ENCODE measurements at regions not wholly inside any gene's neighbourhood (a gene's known extent, or its start where the extent isn't known, plus 50 kb on each side); places are given as distances from the start of the nearest gene placed in this dataset.

GRCh38 chr20:40459299-40459698 lies 229.7 kb downstream of the MAFB start:
- no peaks in the 10 kb centered on the region for H3F3A ChIP-seq (ENCODE audit: low read length, unreplicated experiment)
- intact Hi-C loops (cut with micrococcal nuclease) = no loop called here
- 0 out of 2 replicates have a peak, but pooled peaks cover 3% of the 10 kb centered on the region for H3K9me3 ChIP-seq (ENCODE audit: low read length)
- ChIA-PET CTCF (no interaction called here), POLR2A (ENCODE audit: unreplicated experiment) (no interaction called here)
- no peaks in the 10 kb centered on the region for H3K79me2 ChIP-seq (ENCODE audit: low read length)
- H2AFZ ChIP-seq (ENCODE audit: low read length) = no peak overlapping the region
- no peak overlapping the region for H3K9ac ChIP-seq (ENCODE audit: low read length)
- no peak for DNase-seq
- no peak overlapping the region for H3K27ac ChIP-seq (ENCODE audit: low read length)
- no peak overlapping the region for H3K4me3 ChIP-seq (ENCODE audit: low read length)
- TF ChIP-seq EZH2 (IDR thresholded peaks at IDR 0.05; ENCODE audit: low read length, unreplicated experiment) (no peak), CTCF (conservative IDR thresholded peaks at IDR 0.05; ENCODE audit: low read depth, low read length) (no peak), EZH2phosphoT487 (IDR thresholded peaks at IDR 0.05; ENCODE audit: borderline replicate concordance, low read length) (no peak)
- H3K36me3 ChIP-seq (ENCODE audit: low read depth, low read length) = no peaks in the 10 kb centered on the region
- no peak overlapping the region for H3K4me2 ChIP-seq (ENCODE audit: low read length)
- no peaks in the 10 kb centered on the region for H3K4me1 ChIP-seq (ENCODE audit: insufficient read depth, low read length)
- H3K9me2 ChIP-seq (replicated peaks; ENCODE audit: low read length) = no peaks in the 10 kb centered on the region
- H3K27me3 ChIP-seq (ENCODE audit: low read length) = no peaks in the 10 kb centered on the region
- no peaks in the 10 kb centered on the region for H4K20me1 ChIP-seq (ENCODE audit: low read length)
- no peak for ATAC-seq
- BruUV-seq (replicated peaks) = no TSS peak

DNA sequence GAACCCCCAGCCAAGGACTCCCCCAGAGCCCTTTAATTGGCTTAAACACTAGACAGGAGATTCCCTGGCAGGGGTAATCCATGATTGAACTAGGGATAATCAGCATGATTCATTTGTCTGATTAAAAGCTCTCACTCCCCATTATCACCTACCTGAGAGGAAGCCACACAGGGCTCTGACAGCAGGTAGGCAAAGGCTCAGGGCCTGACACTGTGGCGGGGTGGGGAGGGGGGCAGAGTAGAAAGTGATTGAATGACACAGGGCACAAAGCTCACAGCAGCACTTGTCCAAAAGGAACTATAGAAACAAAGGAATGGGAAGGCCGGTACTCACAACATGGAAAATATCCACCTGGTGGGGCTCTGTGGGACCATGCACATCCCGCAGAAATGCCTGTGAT lies 231.6 kb downstream of the MAFB start:
- no peaks in the 10 kb centered on the region for H3K9me3 ChIP-seq (ENCODE audit: low read length)
- TF ChIP-seq EZH2 (IDR thresholded peaks at IDR 0.05; ENCODE audit: low read length, unreplicated experiment) (no peak), EZH2phosphoT487 (IDR thresholded peaks at IDR 0.05; ENCODE audit: borderline replicate concordance, low read length) (no peak), CTCF (conservative IDR thresholded peaks at IDR 0.05; ENCODE audit: low read depth, low read length) (no peak)
- no peaks in the 10 kb centered on the region for H3K4me1 ChIP-seq (ENCODE audit: insufficient read depth, low read length)
- no peaks in the 10 kb centered on the region for H3K27me3 ChIP-seq (ENCODE audit: low read length)
- H2AFZ ChIP-seq (ENCODE audit: low read length) = no peak overlapping the region
- H4K20me1 ChIP-seq (ENCODE audit: low read length) = no peaks in the 10 kb centered on the region
- POLR2A ChIA-PET (ENCODE audit: unreplicated experiment) = no interaction called here
- H3K79me2 ChIP-seq (ENCODE audit: low read length) = no peaks in the 10 kb centered on the region
- BruUV-seq (replicated peaks) = no TSS peak
- DNase-seq (no peak), ATAC-seq (no peak)
- H3K9me2 ChIP-seq (replicated peaks; ENCODE audit: low read length) = no peaks in the 10 kb centered on the region
- no peak overlapping the region for H3K4me2 ChIP-seq (ENCODE audit: low read length)
- intact Hi-C loops (cut with micrococcal nuclease) = no loop called here
- no peak overlapping the region for H3K4me3 ChIP-seq (ENCODE audit: low read length)
- no peaks in the 10 kb centered on the region for H3K36me3 ChIP-seq (ENCODE audit: low read depth, low read length)
- CTCF ChIA-PET = no interaction called here
- no peaks in the 10 kb centered on the region for H3F3A ChIP-seq (ENCODE audit: low read length, unreplicated experiment)
- H3K27ac ChIP-seq (ENCODE audit: low read length) = no peak overlapping the region
- H3K9ac ChIP-seq (ENCODE audit: low read length) = no peak overlapping the region

- no peaks in the 10 kb centered on the region for H3K27me3 ChIP-seq (ENCODE audit: low read length)
- no peaks in the 10 kb centered on the region for H3K79me2 ChIP-seq (ENCODE audit: low read length)
- DNase-seq (no peak), ATAC-seq (no peak)
- no peak overlapping the region for H2AFZ ChIP-seq (ENCODE audit: low read length)
- H3F3A ChIP-seq (ENCODE audit: low read length, unreplicated experiment) = no peaks in the 10 kb centered on the region
- no peak for TF ChIP-seq EZH2phosphoT487 (IDR thresholded peaks at IDR 0.05; ENCODE audit: borderline replicate concordance, low read length)
- intact Hi-C loops (cut with micrococcal nuclease) = no loop called here
- H3K4me3 ChIP-seq (ENCODE audit: low read length) = no peak overlapping the region
- no peak overlapping the region for H3K27ac ChIP-seq (ENCODE audit: low read length)
- ChIA-PET CTCF (no interaction called here), POLR2A (ENCODE audit: unreplicated experiment) (no interaction called here)
- no TSS peak for BruUV-seq (replicated peaks)
- no peaks in the 10 kb centered on the region for H3K9me2 ChIP-seq (replicated peaks; ENCODE audit: low read length)
- no peak overlapping the region for H3K9ac ChIP-seq (ENCODE audit: low read length)
- no peaks in the 10 kb centered on the region for H4K20me1 ChIP-seq (ENCODE audit: low read length)
- no peaks in the 10 kb centered on the region for H3K36me3 ChIP-seq (ENCODE audit: low read depth, low read length)
- no peak overlapping the region for H3K4me2 ChIP-seq (ENCODE audit: low read length)
- no peaks in the 10 kb centered on the region for H3K9me3 ChIP-seq (ENCODE audit: low read length)
- H3K4me1 ChIP-seq (ENCODE audit: insufficient read depth, low read length) = no peaks in the 10 kb centered on the region
Observed at GRCh38 chr20:40452758-40453157, 236.3 kb downstream of the MAFB start.
